HL-60/S4 treated with phorbol 12-myristate 13-acetate at 8.2 ng/mL for 4 days and 3 days (cell line): ENCODE measurements at regions not wholly inside any gene's neighbourhood (a gene's known extent, or its start where the extent isn't known, plus 50 kb on each side); places are given as distances from the start of the nearest gene placed in this dataset.

Source experiments
- in situ Hi-C: fragments of 300-500 bp; cut with MboI; formaldehyde crosslinking; loops from 2 replicates; pipeline ENCODE4 v1.15.0; 2022; ENCODE audit warnings: low sequenced_read_pairs

DNA sequence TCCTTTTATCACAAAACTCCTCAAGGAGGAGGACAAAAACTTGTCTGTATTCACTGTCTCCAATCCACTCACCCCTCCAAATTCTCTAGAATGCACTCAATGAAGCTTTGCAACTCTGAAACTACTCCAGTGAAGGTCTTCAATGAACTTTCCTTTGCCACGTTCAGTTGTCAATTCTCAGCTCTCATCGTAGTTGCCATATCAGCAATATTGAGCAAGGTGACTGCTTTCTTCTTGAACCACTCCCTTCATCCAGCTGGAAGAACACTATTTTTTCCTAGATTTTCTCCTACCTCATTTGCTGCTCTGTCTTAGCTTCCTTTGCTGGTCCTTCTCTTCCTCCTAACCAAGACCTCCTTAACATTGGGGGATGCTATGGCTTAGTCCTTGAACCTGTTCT is 191.8 kb downstream of the KDR start:
- in situ Hi-C loops: no loop called here

DNA sequence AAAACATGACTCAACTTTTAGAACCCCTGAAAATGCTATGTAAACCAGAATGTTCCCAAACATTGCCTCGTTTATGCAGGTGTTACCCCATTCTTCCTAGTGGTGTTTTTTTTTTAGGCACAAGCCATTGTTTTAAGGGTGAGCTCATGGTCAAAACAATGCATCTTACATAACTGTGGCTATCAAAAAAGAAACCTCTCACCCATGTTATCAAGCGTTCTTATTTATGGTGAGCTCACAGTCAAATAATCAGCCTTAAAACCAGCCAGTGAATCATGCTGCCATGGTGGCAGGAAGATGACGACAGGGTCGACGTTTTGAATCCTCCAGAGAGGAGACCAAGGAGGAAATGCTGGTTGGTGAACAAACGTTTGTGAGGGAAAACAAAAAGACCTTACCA is 195.2 kb downstream of the KDR start:
- in situ Hi-C loops: no loop called here

GRCh38 chr4:54929459-54929858 is 195.9 kb downstream of the KDR start:
- in situ Hi-C loops: no loop called here

GRCh38 chr4:54924891-54925290 is 200.5 kb downstream of the KDR start:
- in situ Hi-C loops: no loop called here

DNA sequence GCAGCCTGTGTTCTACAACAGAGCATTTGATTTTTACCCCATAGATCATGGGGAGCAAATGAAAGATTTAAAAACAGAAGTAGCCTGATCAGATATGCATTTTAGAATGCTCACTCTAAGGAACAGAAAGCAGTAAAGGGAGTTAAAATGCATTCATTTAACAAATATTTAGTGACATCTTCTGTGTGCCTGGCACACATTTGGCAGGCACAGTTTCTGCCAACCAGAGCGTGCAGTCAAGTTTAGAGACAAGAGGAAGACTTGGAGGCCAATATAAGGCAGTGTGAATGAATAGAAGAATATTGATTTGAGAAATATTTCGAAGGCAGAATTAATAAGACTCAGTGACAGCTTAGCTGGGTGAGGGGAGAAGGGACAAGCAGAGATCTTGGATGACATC is 210.1 kb downstream of the KDR start:
- in situ Hi-C loops: no loop called here

GRCh38 chr4:54914781-54915180 is 210.6 kb downstream of the KDR start:
- in situ Hi-C loops: no loop called here

- in situ Hi-C loops: no loop called here
Measured at GRCh38 chr4:54913751-54914526, 211.5 kb downstream of the KDR start.

GRCh38 chr4:54912155-54912554 is 213.2 kb downstream of the KDR start:
- in situ Hi-C loops: no loop called here

DNA sequence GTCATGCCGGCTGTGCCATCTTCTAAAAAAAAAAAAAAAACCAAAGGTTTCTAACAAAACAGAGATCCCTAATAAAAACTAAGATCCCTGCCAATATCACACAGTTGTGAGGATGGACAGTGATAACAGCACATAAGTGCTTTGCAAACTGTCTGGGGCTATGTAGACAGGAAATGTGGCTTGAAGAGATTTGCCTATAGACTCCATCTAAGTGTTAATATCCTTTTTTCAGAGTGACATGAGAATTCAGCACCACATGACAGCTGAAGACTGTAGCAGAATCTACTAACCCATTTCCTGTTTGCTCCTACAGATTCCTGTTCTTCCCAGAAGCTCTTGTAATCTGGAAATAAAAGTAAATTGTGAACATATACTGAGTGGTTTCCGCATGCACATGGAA is 215.4 kb downstream of the KDR start:
- in situ Hi-C loops: no loop called here

DNA sequence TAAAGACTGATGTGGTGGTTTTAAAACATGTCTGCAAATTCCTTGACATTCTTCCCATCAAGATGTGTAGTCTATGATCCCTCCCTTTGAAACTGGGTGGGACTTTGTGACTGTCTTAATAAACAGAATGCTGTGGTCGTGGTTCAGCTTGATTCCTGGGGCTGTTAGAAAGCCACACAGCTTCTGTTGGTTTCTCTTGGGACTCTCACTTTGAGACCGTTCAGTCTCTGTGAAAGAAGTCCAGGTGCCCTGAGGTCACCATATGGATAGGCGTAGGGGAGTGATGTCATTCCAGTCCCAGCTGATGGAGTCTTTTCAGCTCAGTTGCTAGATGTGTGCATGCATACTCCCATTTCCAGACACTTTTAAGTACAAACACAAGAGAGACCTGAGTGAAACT is 216.6 kb downstream of the KDR start:
- in situ Hi-C loops: no loop called here

DNA sequence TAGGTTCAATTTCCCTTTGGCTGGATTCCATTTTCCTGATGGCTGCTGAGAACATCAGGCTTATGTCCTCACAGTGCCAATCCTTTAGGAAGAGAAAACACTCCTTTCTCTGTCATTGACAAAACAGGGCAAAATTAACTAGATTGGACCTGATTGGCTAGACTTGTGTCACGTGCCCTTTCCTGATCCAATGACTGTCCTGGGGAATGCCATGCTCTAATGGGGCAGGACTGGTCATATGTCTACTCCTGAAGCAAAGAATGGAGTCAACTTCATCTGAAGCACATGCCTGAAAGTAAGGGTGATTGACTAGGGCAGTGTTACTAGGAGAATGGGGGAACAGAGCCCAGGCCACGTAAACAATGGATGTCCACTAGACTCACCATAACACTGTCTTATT is 220.4 kb downstream of the KDR start:
- in situ Hi-C loops: no loop called here

- in situ Hi-C loops: no loop called here
Measured at GRCh38 chr4:54902976-54903375, 222.4 kb downstream of the KDR start.

DNA sequence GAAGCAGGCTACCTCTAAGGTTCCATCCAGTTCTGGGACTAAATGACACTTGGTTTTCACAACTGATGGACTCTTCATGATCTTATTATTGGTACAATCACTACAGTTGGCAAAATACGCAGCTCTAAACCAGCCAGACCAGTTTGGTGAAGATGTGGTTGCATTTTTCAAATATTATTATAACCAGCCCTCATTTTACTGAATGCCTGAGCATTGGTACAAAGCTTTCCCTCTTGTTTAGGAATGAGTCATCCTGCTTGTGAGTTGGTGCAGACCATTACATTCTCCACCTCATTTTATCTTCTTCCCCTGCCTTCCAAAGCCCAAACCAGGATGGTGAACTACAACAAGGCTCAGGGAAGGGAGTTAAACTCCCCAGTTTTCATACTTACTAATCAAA is 223.1 kb downstream of the KDR start:
- in situ Hi-C loops: no loop called here

- in situ Hi-C loops: no loop called here
Measured at GRCh38 chr4:54901202-54901601, 224.2 kb downstream of the KDR start.

DNA sequence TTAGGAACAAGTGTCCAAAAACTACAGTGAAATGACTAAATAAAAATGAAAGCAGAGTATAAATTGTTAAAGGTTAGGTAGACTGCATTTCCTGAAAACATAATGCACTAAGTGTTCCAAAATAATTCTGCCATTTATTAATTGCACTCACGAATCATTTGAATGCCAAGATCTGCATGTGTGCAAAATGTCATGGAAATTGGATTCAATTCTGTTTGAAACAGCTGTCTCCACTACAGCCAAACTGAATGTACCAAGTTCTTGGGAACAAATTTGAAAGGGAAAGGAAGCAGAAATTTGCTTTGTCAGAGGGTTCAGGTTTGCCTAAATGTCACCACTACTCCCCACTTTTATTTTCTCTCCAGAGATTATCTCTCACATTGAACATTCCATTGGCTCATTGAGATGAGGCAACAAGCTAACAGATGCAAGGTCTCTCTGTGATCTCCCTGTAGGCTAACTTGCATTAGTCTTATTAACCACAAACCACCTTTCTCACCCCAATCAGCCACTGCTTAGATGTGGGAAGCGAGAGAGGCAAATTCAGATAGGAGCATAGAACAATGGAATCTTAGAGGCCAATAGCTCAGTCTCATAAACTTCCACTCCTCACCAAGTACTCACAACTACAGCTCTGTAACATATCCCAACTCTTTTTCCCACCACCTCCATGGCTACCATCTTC is 226.6 kb downstream of the KDR start:
- in situ Hi-C loops: no loop called here

DNA sequence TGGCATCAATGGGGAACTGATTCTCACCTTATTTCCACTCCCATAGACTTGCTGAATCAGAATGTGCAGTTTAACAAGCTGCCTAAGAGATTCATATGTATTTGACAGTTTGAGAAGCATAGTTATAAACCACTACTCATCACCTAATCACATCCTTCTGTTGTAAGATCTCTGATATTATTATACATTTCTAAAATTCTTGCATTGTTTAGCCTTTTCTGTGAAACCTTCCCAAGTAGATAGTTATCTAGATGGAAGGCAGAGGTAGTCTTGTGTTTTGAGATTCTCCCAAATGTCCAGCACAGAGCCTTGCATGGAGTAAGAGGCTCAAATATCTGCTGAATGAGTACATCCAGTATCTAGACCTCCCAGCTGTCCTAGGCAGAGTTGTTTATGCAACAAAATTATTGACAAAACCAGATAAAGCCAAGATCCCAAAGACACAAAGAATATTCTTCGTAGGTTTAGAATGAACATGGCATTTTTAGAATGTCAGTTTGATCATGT is 227.3 kb downstream of the KDR start:
- in situ Hi-C loops: no loop called here

- in situ Hi-C loops: no loop called here
Measured at GRCh38 chr4:54897590-54897989, 227.8 kb downstream of the KDR start.

DNA sequence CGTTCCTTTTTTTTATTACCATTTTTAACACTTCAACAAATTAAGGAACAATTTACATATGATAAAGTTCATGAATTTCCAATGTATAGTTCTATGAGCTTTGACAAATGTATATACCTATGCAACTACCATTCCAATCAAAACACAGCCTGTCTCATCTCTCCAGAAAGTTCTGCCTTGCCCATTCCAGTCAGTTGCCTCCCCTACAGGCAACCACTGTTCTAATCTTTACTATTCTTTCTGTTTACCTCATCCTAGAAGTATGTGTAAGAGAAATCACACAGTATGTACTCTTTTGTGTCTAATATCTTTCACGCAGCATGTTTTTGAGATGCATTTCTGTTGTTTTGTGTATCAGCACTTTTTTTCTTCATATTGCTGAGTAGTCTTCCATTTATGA is 224.9 kb downstream of the KIT start:
- in situ Hi-C loops: no loop called here

DNA sequence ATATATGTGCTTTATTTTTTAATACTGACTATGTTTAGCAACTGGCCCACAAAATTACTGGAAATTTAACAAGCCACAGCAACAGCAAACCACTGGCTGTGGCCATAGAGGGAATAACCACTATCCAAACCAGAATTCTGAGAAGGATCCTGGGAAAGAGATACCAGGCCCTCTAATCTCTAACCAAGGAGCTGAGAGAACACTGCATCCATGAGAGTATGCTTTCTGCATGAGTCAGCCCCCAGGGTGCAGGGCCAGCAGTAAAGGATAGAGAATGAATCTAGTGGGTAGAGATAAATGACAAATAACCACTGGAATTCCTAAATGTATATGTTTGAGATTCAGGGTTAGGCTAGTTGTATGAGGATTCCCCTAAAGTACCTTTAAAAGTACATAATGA is 221.8 kb downstream of the KIT start:
- in situ Hi-C loops: no loop called here

DNA sequence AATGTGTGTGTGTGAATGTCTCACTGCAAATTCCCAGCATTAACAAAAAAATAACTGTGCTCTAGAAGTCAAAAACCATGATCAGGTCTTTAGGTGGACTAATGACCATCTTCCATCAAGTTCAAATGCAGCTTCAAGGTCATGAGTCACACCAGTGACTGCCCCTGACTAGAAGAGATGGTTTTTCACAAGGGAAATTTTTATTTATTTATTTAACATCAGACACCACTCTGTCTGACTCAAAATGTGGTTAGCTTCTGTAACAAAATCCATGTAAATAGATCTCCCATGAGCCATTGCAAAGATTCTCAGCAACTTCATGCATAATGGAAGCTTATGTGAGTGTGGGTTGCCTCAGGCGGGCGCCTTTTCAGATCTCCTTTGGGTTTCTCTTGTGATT is 219.2 kb downstream of the KIT start:
- in situ Hi-C loops: no loop called here

- in situ Hi-C loops: no loop called here
Measured at GRCh38 chr4:54872261-54872660, 214.5 kb downstream of the KIT start.

GRCh38 chr4:54863571-54864255 is 206.0 kb downstream of the KIT start:
- in situ Hi-C loops: no loop called here
